K562 (cell line): ENCODE measurements at regions not wholly inside any gene's neighbourhood (a gene's known extent, or its start where the extent isn't known, plus 50 kb on each side); places are given as distances from the start of the nearest gene placed in this dataset.

ENCODE experiments used
- ATAC-seq: fragments of 200-7000 bp; cut with Tn5 transposase; 3 replicates; pipeline ENCODE4 v1.9.1; 2020; ENCODE audit warnings: moderate library complexity
- BruUV-seq: library from RNA; stranded (reverse); fragments of 400-500 nt; replicated peaks from 2 replicates; lab custom pipeline; 2021; lab: Mats Ljungman, UMichigan
- CTCF ChIA-PET: fragments of 300-600 bp; formaldehyde crosslinking; extraction: SDS; loops from one replicate; lab custom pipeline; 2021; ENCODE audit warnings: low intra/inter-chr PET ratio; lab: Yijun Ruan, JAX
- POLR2A ChIA-PET: fragments of 300-600, 350-650 bp; sonication (Branson Sonifier 250); formaldehyde crosslinking; extraction: SDS; loops from one replicate; lab custom pipeline; 2021; ENCODE audit warnings: antibody characterized with exemption, inconsistent platforms; lab: Yijun Ruan, JAX
- DNase-seq, 4 experiments: peaks; one replicate each; pipeline versions ENCODE4 v3.0.0 to v3.0.0-alpha.2; 2011 to 2018; ENCODE audit warnings: low spot score in 3 of 4, mixed read lengths in 3 of 4; ENCODE audit errors: extremely low read depth in 1 of 4
- FAIRE-seq: peaks from 2 replicates; lab custom pipeline; 2011; peaks lifted over from hg19 to GRCh38; lab: Jason Lieb, UNC
- H2AFZ ChIP-seq: 2 replicates; pipeline ENCODE4 v1.6.0; 2011; ENCODE audit warnings: low read depth, low read length, control low read depth, inconsistent platforms
- H3K27ac ChIP-seq: fragments of 200-600 bp; 3 replicates; pipeline ENCODE4 v1.8.0; 2011; ENCODE audit warnings: low read depth, mild to moderate bottlenecking, control low read depth, inconsistent platforms, low read length, moderate library complexity, mixed read lengths; ENCODE audit errors: extremely low read depth
- H3K27me3 ChIP-seq, 2 experiments: fragments of 300-600 bp in 1 of 2; 2 replicates in 1 of 2; 3 replicates in 1 of 2; pipeline versions ENCODE4 v1.6.0 to v1.8.0; 2011; ENCODE audit warnings: inconsistent platforms in 2 of 2, low read length in 2 of 2, mild to moderate bottlenecking in 1 of 2, mixed read lengths in 1 of 2, moderate library complexity in 1 of 2; ENCODE audit not compliant: control insufficient read depth in 2 of 2, insufficient read depth in 2 of 2
- H3K36me3 ChIP-seq: fragments of 300-600 bp; 3 replicates; pipeline ENCODE4 v1.8.0; 2011; ENCODE audit warnings: mild to moderate bottlenecking, low read length, inconsistent platforms; ENCODE audit not compliant: control insufficient read depth, insufficient read depth
- H3K4me1 ChIP-seq, 2 experiments: fragments of 200-600 bp in 1 of 2; replicated peaks in 1 of 2; 2 replicates in 1 of 2; 3 replicates in 1 of 2; pipeline versions ENCODE4 v1.5.1 to v1.8.0; 2011; ENCODE audit warnings: inconsistent platforms in 2 of 2, low read length in 2 of 2, mild to moderate bottlenecking in 1 of 2, mixed read lengths in 1 of 2, moderate library complexity in 1 of 2; ENCODE audit not compliant: control insufficient read depth in 2 of 2, insufficient read depth in 2 of 2
- H3K4me2 ChIP-seq: 2 replicates; pipeline ENCODE4 v1.6.1; 2011; ENCODE audit warnings: low read length, control low read depth, inconsistent platforms, mixed read lengths; ENCODE audit not compliant: insufficient read depth
- H3K4me3 ChIP-seq: fragments of 200-600 bp; sonication (generic), shearing (Covaris generic); 2 replicates; pipeline ENCODE4 v1.5.1; 2016; ENCODE audit warnings: control low read depth, inconsistent platforms
- H3K79me2 ChIP-seq: fragments of 200-600 bp; 3 replicates; pipeline ENCODE4 v1.8.0; 2011; ENCODE audit warnings: low read length, inconsistent platforms; ENCODE audit not compliant: control insufficient read depth, insufficient read depth
- H3K9ac ChIP-seq, 2 experiments: 2 replicates each; pipeline versions ENCODE4 v1.6.0 to v1.6.1; 2011; ENCODE audit warnings: low read depth in 2 of 2, low read length in 2 of 2, control low read depth in 1 of 2, inconsistent platforms in 1 of 2, mild to moderate bottlenecking in 1 of 2, mixed read lengths in 1 of 2; ENCODE audit not compliant: insufficient read depth in 1 of 2
- H3K9me1 ChIP-seq: one replicate; pipeline ENCODE4 v1.6.0; 2011; ENCODE audit warnings: inconsistent platforms, mild to moderate bottlenecking, low read length, moderate library complexity; ENCODE audit not compliant: control insufficient read depth, insufficient read depth
- H3K9me3 ChIP-seq: replicated peaks from 2 replicates; pipeline ENCODE4 v1.5.1; 2011; ENCODE audit warnings: low read depth, low read length, inconsistent platforms; ENCODE audit not compliant: control insufficient read depth, insufficient read depth
- H4K20me1 ChIP-seq: replicated peaks from 2 replicates; pipeline ENCODE4 v1.6.1; 2011; ENCODE audit warnings: low read length, inconsistent platforms, mixed read lengths; ENCODE audit not compliant: control insufficient read depth, insufficient read depth
- BMI1 ChIP-seq: fragments of 150-350 bp; IDR thresholded peaks from 2 replicates; pipeline ENCODE4 v1.6.1; 2014; ENCODE audit warnings: low read length
- CREB1 ChIP-seq, 2 experiments: sonication (generic) in 1 of 2; formaldehyde crosslinking in 1 of 2; IDR thresholded peaks; 2 replicates each; pipeline versions ENCODE4 v1.6.1 to v1.8.0; 2012 to 2022; ENCODE audit warnings: inconsistent platforms in 1 of 2, mild to moderate bottlenecking in 1 of 2, missing genetic modification reagents in 1 of 2, moderate library complexity in 1 of 2
- HDAC3 ChIP-seq: fragments of 450-650 bp; IDR thresholded peaks from 2 replicates; pipeline ENCODE4 v1.6.1; 2018; ENCODE audit warnings: borderline replicate concordance, mild to moderate bottlenecking, moderate library complexity; ENCODE audit not compliant: partially characterized antibody
- MAZ ChIP-seq, 2 experiments: fragments of 450-650 bp in 1 of 2; sonication (generic) in 1 of 2; formaldehyde crosslinking; IDR thresholded peaks in 1 of 2; conservative IDR thresholded peaks in 1 of 2; 2 replicates each; pipeline versions ENCODE4 v1.4.0 to v1.5.0; 2020; ENCODE audit warnings: mild to moderate bottlenecking in 1 of 2, missing genetic modification reagents in 1 of 2
- NFYB ChIP-seq: IDR thresholded peaks from 2 replicates; pipeline ENCODE4 v1.6.1; 2011; ENCODE audit warnings: mild to moderate bottlenecking, moderate library complexity; ENCODE audit not compliant: insufficient read length; ENCODE audit errors: extremely low read depth
- NONO ChIP-seq, 2 experiments: fragments of 200-400 bp in 1 of 2; fragments of 450-650 bp in 1 of 2; formaldehyde crosslinking in 1 of 2; IDR thresholded peaks; 2 replicates each; pipeline ENCODE4 v1.6.1; 2017; ENCODE audit warnings: low read depth in 2 of 2, mild to moderate bottlenecking in 2 of 2, moderate library complexity in 2 of 2, low read length in 1 of 2
- NR2C2 ChIP-seq, 2 experiments: fragments of 200-800 bp in 1 of 2; sonication (Bioruptor generic) in 1 of 2; sonication (generic) in 1 of 2; formaldehyde crosslinking in 1 of 2; IDR thresholded peaks; 2 replicates each; pipeline versions ENCODE4 v1.6.1 to v1.8.0; 2016 to 2022; ENCODE audit warnings: mild to moderate bottlenecking in 1 of 2, missing compliant biosample characterization in 1 of 2, missing genetic modification characterization in 1 of 2, missing genetic modification reagents in 1 of 2
- NR4A1 ChIP-seq, 2 experiments: fragments of 250-450 bp in 1 of 2; fragments of 450-650 bp in 1 of 2; sonication (Bioruptor Pico) in 1 of 2; IDR thresholded peaks; 2 replicates each; pipeline versions ENCODE4 v1.4.0 to v1.6.1; 2016 to 2020; ENCODE audit warnings: mild to moderate bottlenecking in 2 of 2, missing compliant biosample characterization in 1 of 2, missing genetic modification characterization in 1 of 2, moderate library complexity in 1 of 2
- POLR3G ChIP-seq: IDR thresholded peaks from 2 replicates; pipeline ENCODE4 v1.6.1; 2011; ENCODE audit not compliant: insufficient read length, insufficient replicate concordance; ENCODE audit errors: extremely low read depth
- XRCC5 ChIP-seq: fragments of 200-400 bp; formaldehyde crosslinking; IDR thresholded peaks from 2 replicates; pipeline ENCODE4 v1.6.1; 2017; ENCODE audit warnings: low read depth, mild to moderate bottlenecking, low read length
- ZNF134 ChIP-seq: fragments of 250-450 bp; sonication (Bioruptor Pico); conservative IDR thresholded peaks from 2 replicates; pipeline ENCODE4 v1.4.0; 2020
- ZNF263 ChIP-seq: sonication (generic); formaldehyde crosslinking; IDR thresholded peaks from 2 replicates; pipeline ENCODE4 v1.8.0; 2022; ENCODE audit warnings: mild to moderate bottlenecking, missing genetic modification reagents, borderline replicate concordance
- WGBS: fragments of 100-300 bp; shearing (Covaris generic); methylation state at CpG from one replicate; pipeline ENCODE4 v1.1.6; 2016; ENCODE audit warnings: low coverage, mixed read lengths; ENCODE audit not compliant: insufficient coverage; ENCODE audit errors: missing lambda C conversion rate; 5-methylcytosine and 5-hydroxymethylcytosine counted together
- in situ Hi-C: fragments of 300-500 bp; cut with MboI; formaldehyde crosslinking; loops from 4 replicates; pipeline ENCODE4 v1.15.0; 2018; ENCODE audit warnings: inconsistent platforms, mixed read lengths
- intact Hi-C: fragments of 100-400 bp; cut with micrococcal nuclease; formaldehyde crosslinking; loops from 2 replicates; pipeline ENCODE4 v1.14.2; 2022
- TF ChIP-seq, protein P1 (sequence below): sonication (generic); formaldehyde crosslinking; IDR thresholded peaks from 2 replicates; pipeline ENCODE4 v1.8.0; 2022; ENCODE audit warnings: missing genetic modification reagents, mild to moderate bottlenecking, moderate library complexity, borderline replicate concordance
- TF ChIP-seq, protein P2 (sequence below): fragments of 250-450 bp; sonication (Bioruptor Pico); IDR thresholded peaks from 2 replicates; pipeline ENCODE4 v1.5.0; 2020; ENCODE audit warnings: mild to moderate bottlenecking, borderline replicate concordance
- TF ChIP-seq, protein P3 (sequence below): fragments of 200-800 bp; sonication (Bioruptor generic); IDR thresholded peaks from 2 replicates; pipeline ENCODE4 v1.6.1; 2017; ENCODE audit warnings: missing genetic modification characterization, missing compliant biosample characterization
- TF ChIP-seq, protein P4 (sequence below): sonication (generic); formaldehyde crosslinking; IDR thresholded peaks from 2 replicates; pipeline ENCODE4 v1.9.0; 2022; ENCODE audit warnings: mild to moderate bottlenecking, missing genetic modification reagents

DNA sequence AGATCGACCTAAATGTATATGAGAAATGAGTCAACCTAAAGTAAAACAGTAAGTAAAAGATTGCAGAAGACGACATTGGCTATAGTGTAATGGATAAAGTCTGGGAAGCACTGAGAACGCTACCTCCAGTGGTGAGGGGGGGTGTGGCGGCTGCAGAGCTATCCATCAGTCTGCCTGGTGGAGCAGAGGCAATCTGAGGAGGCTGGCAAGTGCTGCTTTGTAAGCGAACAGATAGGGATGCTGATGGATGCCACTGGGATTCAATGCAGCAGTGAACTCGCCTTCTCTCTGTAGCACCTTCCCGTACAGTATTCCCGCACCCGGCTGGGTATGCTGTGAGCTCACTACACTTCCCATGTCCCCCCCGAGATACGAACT is 261.5 kb downstream of the NSG2 start:
- POLR2A ChIA-PET = no interaction called here
- DNase-seq (no peak), ATAC-seq (no peak), FAIRE-seq (no peak)
- Histone ChIP-seq H3K36me3 (no peaks in the 10 kb centered on the region), H3K27me3 (peaks cover 5 to 67% of the 10 kb centered on the region in 2 experiments), H3K9me3 (no peaks in the 10 kb centered on the region), H4K20me1 (no peaks in the 10 kb centered on the region), H3K9ac (no peak overlapping the region), H3K4me2 (no peak overlapping the region), H3K4me3 (no peak overlapping the region), H3K27ac (no peak overlapping the region), H2AFZ (no peak overlapping the region), H3K4me1 (peaks cover 0 to 11% of the 10 kb centered on the region in 2 experiments; a peak in 2 of 5 replicates), H3K9me1 (no peaks in the 10 kb centered on the region), H3K79me2 (no peaks in the 10 kb centered on the region)
- intact Hi-C loops = no loop called here
- BruUV-seq = no TSS peak
- WGBS = 1% methylated on average over 11 of the region's 11 CpGs
- in situ Hi-C loops = loop anchor here (25.0 kb wide), 1 partner anchor 1595 kb away; no protein-coding TSS in a partner anchor
- CTCF ChIA-PET = no interaction called here
- TF ChIP-seq NFYB (no peak), ZNF134 (CRISPR knock-in tag) (no peak), NONO (IDR thresholded peaks at IDR 0.05; ENCODE audit: low read depth in 2 of 2, low read length in 1 of 2) (no peak), CREB1 (IDR thresholded peaks at IDR 0.05) (no peak), CREB1 (CRISPR knock-in tag; IDR thresholded peaks at IDR 0.05) (no peak), BMI1 (no peak), NR4A1 (CRISPR knock-in tag; IDR thresholded peaks at IDR 0.05) (no peak), NR4A1 (tag; IDR thresholded peaks at IDR 0.05) (no peak), ZNF263 (CRISPR knock-in tag) (no peak), NR2C2 (CRISPR knock-in tag; IDR thresholded peaks at IDR 0.05) (no peak), NR2C2 (tag; IDR thresholded peaks at IDR 0.05) (no peak), XRCC5 (no peak), POLR3G (no peak), MAZ (CRISPR knock-in tag; conservative IDR thresholded peaks at IDR 0.05 in 1 of 2, IDR thresholded peaks at IDR 0.05 in 1 of 2) (no peak), HDAC3 (no peak)
- TF ChIP-seq, protein P1, sequence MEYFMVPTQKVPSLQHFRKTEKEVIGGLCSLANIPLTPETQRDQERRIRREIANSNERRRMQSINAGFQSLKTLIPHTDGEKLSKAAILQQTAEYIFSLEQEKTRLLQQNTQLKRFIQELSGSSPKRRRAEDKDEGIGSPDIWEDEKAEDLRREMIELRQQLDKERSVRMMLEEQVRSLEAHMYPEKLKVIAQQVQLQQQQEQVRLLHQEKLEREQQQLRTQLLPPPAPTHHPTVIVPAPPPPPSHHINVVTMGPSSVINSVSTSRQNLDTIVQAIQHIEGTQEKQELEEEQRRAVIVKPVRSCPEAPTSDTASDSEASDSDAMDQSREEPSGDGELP = no peak
- TF ChIP-seq, protein P2, sequence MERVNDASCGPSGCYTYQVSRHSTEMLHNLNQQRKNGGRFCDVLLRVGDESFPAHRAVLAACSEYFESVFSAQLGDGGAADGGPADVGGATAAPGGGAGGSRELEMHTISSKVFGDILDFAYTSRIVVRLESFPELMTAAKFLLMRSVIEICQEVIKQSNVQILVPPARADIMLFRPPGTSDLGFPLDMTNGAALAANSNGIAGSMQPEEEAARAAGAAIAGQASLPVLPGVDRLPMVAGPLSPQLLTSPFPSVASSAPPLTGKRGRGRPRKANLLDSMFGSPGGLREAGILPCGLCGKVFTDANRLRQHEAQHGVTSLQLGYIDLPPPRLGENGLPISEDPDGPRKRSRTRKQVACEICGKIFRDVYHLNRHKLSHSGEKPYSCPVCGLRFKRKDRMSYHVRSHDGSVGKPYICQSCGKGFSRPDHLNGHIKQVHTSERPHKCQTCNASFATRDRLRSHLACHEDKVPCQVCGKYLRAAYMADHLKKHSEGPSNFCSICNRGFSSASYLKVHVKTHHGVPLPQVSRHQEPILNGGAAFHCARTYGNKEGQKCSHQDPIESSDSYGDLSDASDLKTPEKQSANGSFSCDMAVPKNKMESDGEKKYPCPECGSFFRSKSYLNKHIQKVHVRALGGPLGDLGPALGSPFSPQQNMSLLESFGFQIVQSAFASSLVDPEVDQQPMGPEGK (CRISPR knock-in tag) = no peak
- TF ChIP-seq, protein P3, sequence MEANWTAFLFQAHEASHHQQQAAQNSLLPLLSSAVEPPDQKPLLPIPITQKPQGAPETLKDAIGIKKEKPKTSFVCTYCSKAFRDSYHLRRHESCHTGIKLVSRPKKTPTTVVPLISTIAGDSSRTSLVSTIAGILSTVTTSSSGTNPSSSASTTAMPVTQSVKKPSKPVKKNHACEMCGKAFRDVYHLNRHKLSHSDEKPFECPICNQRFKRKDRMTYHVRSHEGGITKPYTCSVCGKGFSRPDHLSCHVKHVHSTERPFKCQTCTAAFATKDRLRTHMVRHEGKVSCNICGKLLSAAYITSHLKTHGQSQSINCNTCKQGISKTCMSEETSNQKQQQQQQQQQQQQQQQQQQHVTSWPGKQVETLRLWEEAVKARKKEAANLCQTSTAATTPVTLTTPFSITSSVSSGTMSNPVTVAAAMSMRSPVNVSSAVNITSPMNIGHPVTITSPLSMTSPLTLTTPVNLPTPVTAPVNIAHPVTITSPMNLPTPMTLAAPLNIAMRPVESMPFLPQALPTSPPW (CRISPR knock-in tag) = no peak
- TF ChIP-seq, protein P4, sequence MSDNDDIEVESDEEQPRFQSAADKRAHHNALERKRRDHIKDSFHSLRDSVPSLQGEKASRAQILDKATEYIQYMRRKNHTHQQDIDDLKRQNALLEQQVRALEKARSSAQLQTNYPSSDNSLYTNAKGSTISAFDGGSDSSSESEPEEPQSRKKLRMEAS (CRISPR knock-in tag) = no peak
